ENCODE measurements at regions not wholly inside any gene's neighbourhood (a gene's known extent, or its start where the extent isn't known, plus 50 kb on each side); places are given as distances from the start of the nearest gene placed in this dataset.
A peak's percentile ranks its signal among the peaks of the same experiment; 100 is the strongest.
"Not testable (repeated sequence)": the region's sequence is repeated elsewhere in the genome, so short reads cannot be mapped to it uniquely, and the experiment has no call there.

GRCh38 chr18:56487801-56488200, 150.6 kb downstream of the TXNL1 start:
- DNase-seq = no peak

DNA sequence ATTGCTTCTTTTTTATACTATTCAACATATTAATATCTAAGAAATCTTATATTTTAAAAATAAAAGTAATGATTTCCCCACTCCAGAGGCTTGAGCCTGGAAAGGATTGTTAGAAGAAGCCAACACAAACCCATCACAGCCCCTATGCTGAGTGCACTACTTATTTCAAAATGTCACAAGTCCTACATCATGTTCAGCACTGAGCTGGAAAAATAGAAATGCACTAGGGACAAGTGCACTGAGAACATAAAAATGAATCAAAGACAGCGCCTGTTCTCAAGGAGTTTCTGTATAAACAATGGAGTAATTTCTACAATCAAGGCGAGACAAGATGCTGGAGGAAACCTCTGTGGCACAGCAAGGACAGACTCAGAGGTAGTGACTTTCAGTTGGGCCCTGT, 155.0 kb downstream of the TXNL1 start:
- no peak for DNase-seq

DNA sequence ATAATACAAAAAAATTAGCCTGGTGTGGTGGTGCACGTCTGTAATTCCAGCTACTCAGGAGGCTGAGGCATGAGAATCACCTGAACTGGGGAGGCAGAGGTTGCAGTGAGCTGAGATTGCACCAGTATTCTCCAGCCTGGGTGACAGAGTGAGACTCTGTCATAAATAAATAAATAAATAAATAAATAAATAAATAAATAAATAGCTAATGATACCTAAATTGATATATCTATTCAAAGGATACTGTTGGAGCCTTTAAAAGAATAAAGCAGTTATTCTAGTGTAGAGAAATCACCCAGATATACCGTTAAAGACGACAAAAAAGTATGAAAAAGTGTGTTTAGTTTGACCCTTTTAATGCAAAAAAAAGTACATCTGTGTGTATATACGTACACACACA, 155.6 kb downstream of the TXNL1 start:
- DNase-seq = not testable (repeated sequence)

DNA sequence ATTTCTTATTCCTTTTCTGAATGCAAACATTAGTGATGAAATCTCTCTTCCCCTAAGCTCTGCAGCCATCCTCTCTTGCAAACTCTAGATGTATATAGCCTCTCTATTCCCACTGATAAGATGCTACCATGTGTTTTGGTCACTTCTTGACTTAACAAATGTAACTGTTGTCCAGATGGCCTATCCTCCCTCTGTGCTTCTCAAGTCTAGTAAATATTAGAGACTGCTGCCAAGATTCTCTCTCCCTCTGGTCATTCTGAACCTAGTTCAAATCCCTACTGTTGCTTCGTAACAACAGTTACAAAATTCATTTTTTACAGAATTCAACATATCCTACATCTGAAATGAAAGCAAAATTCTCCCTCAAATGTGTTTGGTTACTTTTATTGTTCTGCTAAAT, 156.6 kb downstream of the TXNL1 start:
- no peak for DNase-seq

- no peak for DNase-seq
Measured at GRCh38 chr18:56479841-56480240, 158.6 kb downstream of the TXNL1 start.

DNA sequence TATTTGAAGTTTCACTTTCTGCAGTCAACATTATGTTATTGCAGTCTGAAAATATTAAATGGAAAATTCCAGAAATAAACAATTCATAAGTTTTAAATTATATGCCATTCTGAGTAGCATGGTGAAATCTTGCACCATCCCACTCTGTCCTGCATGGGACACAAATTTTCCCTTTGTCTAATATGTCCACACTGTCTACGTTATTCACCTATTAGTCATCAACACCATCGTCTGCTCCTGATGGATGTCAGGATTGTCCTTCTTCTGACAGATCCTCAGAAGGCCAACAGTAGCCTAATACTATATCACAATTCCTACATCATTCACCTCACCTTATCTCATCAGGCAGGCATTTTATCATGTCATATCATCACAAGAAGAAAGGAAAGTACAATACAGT, 163.1 kb downstream of the TXNL1 start:
- DNase-seq = no peak

DNA sequence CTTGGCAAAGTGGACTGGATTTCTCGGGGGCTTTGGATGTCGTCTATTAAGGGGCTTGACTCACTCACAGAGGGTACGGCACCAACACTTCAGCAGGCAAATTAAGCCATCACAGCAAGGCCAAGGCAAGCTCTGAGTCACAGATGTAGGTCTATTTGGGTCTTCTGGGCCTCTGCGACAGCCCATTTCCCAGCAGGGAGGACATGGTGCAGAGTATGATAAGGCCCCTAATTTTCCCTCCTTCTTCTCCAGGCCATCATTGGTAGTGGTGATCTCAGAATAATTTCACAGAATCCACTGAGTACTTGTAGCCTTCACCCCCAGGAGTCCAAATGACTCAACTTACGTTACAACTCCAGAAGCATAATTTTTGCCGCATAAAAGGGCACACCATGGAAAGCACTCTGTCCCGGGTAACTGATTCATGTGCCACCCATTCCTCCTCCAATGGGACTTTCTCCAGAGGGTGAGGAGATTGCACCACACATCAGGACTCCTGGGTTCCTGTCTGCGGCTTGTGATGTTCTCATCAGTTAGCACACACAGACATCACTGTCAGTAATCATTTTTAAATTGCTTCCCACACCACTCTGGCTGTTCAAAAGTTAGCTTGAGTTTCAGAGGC, 164.9 kb downstream of the TXNL1 start:
- DNase-seq = no peak

DNA sequence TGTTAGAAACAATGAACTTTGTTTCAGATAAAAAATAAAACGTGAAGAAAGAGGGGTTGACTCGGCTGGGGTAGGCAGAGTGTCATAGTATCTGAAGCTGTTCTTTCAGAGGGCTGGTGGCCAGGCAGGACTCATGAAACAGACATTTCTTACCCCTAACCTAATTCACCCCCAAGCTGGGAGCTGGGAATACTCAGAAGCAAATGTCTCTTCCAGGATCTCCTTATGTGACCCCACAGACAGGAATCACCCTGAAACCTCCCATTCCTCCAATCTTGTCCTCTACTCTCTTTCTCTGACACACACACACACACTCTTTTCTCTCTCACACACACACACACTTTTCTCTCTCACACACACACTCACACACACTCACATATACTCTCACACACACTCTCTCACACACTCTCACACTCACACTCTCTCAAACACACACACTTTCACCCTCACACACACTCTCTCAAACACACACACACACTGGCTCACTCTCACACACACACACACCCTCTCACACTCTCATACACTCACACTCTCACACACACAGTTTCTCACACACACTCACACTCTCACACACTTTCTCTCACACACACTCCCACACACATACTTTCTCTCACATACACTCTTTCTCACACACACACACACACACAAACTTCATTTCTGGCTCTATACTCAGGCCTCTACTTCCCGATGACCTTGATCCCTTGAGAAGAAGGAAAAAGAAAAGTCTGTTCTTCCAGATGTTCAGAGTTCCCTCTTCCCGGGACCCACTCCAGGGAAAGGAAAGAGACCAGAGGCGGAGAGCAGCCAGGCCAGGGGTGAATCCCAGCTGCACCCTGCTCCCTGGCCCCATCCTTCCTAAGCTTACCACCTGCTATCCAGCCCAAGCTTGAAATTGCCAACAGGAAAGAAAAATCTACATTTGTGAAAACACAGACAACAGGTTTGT, 167.7 kb downstream of the TXNL1 start:
- DNase-seq = no peak

GRCh38 chr18:56469582-56469981, 168.8 kb downstream of the TXNL1 start:
- no peak for DNase-seq

DNA sequence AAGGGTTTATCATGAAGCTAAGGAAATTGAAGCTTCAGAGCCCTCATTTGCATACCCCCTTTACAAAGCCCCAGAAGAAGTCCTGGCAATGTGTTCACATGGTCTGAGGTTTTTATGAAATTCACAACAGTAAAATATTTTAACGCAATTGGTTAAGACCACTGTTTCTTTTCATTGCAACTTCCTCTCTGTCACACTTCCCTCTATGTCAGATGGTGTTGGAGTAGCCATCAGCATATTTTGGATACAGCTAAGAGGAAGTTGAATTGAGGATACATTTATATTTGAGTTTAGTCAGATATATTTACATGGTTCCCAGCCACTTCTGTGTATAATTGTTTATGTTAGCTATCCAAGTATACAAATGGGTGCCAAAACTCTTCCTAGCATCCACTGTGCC, 170.0 kb downstream of the TXNL1 start:
- DNase-seq = no peak

DNA sequence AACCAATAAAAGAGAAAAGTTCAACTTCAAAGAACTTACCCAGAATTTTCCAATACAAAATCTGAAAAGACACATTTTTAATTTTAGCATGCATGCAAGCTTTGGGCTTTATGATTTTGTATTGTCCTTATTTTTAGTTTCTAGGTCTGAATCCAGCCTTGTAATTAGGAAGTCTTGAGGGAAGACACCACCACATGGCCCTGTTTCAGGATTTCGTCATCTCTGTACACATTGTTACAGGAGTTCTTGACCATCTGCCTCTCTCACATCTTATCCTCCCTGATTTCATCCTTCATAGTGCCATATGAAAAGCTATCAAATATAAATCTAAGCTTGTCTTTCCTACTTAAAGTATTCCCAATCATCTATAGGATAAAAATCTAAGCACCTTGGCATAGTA, 176.1 kb downstream of the TXNL1 start:
- DNase-seq = no peak

DNA sequence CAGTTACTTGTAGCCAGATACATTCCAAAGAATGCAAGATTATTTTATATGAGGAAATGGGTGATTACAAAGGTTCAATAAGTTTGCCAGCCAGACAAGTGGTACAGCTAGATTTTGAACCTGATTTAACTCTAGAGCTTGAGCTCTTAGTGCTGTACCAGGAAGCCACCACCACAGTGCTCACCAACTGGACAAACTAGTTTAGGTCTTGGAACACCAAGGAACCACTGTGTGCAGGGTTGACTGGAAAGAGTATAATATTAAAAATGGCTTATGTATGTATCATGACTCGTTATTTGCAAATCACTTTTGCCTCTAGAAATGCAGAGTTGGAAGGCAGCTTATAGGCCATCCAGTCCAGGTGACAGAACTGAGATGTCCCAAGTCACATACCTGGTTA, 177.2 kb downstream of the TXNL1 start:
- no peak for DNase-seq

- no peak for DNase-seq
Measured at GRCh38 chr18:56460581-56460980, 177.8 kb downstream of the TXNL1 start.

- peak; percentile 66 for DNase-seq
Measured at GRCh38 chr18:56458770-56459712, 179.4 kb downstream of the TXNL1 start.

DNA sequence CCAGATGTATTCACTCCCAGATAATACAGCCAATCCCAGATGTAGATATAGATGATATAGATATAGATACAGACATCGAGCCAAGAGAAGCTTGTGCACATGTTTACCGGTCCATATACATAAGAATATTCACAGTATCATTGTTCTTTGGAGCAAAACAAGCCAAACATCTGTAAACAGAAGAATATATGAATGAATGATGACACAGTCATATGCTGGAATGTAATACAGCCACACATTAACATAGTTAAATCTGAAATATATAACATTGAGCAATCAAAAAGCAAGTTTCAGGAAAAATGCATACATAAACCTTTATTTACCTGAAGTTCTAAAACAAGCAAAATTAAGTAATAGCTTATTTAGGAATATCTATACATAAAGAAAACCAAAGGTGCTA, 182.5 kb downstream of the TXNL1 start:
- no peak for DNase-seq

- DNase-seq = no peak
Measured at GRCh38 chr18:56455141-56455540, 183.3 kb downstream of the TXNL1 start.

DNA sequence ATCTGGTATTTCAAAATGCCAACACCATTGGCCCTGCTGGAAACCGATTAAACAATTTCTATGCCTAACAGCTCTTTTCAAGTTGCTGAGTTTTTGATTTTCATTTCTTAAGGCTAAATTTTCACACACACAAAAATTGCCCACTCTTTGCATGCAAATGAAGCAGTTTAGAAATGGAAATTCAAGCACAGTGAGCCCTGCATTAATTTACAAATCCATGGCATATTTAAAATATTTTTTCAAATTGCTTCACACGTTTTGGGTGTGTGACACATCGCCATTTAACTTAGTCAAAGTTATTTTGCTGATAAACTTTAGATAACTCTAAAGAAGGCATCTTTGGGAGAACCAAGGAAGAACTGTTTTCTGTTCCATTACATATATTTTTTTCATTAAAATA, 184.8 kb downstream of the TXNL1 start:
- no peak for DNase-seq

DNA sequence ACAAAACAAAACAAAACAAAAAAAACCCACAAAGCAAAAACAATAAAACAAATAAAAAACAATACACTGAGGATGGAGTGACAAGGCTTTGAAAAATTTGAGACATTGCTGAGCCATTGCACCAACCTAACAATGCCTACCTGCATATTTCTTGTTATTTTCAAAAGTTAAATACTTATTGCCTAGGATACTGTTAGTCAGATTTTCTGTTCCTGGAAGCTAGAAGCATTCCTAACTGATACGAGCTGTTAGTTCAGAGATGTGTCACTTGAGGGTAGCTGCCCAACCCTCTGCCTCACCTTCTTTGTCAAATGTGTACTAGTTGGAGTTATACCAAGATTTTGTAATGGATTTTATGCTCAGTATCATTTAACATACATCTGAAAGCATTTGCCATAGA, 187.2 kb downstream of the TXNL1 start:
- DNase-seq = no peak

- DNase-seq = no peak
Measured at GRCh38 chr18:56448751-56449150, 189.6 kb downstream of the TXNL1 start.

GRCh38 chr18:56445422-56445821, 193.0 kb downstream of the TXNL1 start:
- DNase-seq = no peak

DNA sequence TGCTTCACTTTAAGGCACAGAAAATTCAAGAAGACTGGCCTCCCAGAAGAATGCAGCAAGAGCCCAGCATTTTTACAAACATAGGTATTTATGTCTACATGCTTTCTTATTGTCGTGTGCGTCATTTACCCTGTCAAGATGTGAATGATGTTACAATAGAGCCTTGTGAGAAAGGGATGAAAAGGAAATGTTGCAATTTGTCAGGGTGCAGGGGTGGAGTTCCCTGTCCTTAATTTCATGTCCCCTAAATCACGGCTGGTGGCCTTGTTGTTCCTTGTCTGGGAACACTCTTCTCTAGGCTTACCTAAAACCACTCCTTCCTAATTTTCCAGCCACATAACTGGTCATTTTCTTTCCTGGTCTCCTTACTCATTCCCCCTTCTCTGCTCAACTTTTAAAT, 194.2 kb downstream of the TXNL1 start:
- DNase-seq = no peak

DNA sequence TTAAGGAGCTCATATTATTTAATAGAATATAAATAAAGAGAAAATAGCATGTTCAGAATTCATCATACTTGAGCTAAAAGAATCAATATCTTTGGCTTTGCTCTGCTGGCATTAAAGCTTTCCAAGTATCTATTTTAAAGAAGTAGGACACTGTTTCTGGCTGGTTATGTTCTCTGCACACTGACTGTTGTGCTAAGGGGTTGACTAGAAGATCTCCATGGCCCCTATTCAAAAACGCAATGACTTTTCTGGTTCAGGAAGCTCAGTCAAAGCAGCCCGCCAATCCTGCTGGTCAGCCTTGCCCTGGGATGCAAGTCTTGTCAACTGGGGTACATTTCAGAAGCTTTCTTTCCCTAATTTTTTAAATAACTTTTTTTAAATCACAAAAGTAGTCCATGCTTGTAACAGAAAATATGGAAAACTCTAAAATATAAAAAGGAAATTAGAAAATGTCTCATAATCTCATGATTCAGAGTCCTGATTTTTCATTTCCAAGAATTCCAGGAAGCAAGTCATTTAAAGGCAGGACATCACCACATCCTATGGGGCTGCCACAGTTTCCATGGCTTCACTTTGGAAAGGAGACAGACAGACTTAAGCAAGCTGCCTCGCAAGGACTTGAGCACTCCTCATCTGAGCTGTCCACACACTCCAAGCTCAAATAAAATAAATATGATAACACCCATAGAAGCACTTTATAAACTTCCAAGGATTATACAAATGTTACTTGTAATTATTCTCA, 195.1 kb downstream of the TXNL1 start:
- no peak for DNase-seq

DNA sequence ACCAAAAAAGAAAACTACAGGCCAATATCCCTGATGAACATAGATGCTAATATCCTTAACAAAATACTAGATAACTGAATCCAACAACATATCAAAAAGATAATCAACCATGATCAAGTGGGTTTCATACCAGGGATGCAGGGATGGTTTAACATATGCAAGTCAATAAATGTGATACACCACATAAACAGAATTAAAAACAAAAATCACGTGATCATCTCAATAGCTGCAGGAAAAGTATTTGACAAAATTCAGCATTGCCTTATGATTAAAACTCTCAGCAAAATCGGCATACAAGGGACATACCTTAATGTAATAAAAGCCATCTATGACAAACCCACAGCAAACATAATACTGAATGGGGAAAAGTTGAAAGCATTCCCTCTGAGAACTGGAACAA, 199.9 kb downstream of the TXNL1 start:
- DNase-seq = not testable (repeated sequence)
